C4-2B (cell line): ENCODE measurements at regions not wholly inside any gene's neighbourhood (a gene's known extent, or its start where the extent isn't known, plus 50 kb on each side); places are given as distances from the start of the nearest gene placed in this dataset.
A peak's percentile ranks its signal among the peaks of the same experiment; 100 is the strongest.
"Not testable (repeated sequence)": the region's sequence is repeated elsewhere in the genome, so short reads cannot be mapped to it uniquely, and the experiment has no call there.

Source experiments
- H3K27ac ChIP-seq: fragments of 450-650 bp; 2 replicates; pipeline ENCODE4 v1.5.1; 2017
- ZFX ChIP-seq: fragments of 450-650 bp; IDR thresholded peaks from 2 replicates; pipeline ENCODE4 v1.6.1; 2017
- TF ChIP-seq, protein P1 (sequence below): fragments of 450-650 bp; conservative IDR thresholded peaks from 2 replicates; pipeline ENCODE4 v1.5.1; 2017; ENCODE audit warnings: mild to moderate bottlenecking

GRCh38 chr1:29800522-29800956 lies 564.2 kb downstream of the PTPRU start:
- H3K27ac ChIP-seq = no peak overlapping the region
- TF ChIP-seq, protein P1, sequence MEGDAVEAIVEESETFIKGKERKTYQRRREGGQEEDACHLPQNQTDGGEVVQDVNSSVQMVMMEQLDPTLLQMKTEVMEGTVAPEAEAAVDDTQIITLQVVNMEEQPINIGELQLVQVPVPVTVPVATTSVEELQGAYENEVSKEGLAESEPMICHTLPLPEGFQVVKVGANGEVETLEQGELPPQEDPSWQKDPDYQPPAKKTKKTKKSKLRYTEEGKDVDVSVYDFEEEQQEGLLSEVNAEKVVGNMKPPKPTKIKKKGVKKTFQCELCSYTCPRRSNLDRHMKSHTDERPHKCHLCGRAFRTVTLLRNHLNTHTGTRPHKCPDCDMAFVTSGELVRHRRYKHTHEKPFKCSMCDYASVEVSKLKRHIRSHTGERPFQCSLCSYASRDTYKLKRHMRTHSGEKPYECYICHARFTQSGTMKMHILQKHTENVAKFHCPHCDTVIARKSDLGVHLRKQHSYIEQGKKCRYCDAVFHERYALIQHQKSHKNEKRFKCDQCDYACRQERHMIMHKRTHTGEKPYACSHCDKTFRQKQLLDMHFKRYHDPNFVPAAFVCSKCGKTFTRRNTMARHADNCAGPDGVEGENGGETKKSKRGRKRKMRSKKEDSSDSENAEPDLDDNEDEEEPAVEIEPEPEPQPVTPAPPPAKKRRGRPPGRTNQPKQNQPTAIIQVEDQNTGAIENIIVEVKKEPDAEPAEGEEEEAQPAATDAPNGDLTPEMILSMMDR = no peak
- TF ChIP-seq ZFX = no peak

DNA sequence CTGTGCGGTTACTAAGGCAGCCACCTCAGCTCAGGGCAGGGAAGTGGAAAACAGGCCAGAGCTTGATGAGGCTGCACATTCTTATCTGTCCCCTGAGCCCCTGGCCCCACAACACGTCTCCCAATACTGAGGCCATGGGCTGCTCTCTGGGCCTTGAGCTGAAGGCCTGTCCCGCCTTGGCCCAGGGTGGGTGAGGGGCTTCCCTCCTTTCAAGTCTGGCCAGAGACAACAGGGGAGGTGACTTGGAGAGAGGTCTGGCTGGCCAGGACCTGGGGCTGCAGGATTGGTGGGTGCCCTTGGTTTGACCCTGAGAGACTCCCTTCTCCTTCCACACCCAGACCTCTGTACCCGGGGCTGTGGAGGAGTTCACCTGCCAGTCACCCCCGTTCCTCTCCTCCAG lies 563.8 kb downstream of the PTPRU start:
- H3K27ac ChIP-seq = no peak overlapping the region
- TF ChIP-seq ZFX = no peak
- TF ChIP-seq, protein P1 = no peak

DNA sequence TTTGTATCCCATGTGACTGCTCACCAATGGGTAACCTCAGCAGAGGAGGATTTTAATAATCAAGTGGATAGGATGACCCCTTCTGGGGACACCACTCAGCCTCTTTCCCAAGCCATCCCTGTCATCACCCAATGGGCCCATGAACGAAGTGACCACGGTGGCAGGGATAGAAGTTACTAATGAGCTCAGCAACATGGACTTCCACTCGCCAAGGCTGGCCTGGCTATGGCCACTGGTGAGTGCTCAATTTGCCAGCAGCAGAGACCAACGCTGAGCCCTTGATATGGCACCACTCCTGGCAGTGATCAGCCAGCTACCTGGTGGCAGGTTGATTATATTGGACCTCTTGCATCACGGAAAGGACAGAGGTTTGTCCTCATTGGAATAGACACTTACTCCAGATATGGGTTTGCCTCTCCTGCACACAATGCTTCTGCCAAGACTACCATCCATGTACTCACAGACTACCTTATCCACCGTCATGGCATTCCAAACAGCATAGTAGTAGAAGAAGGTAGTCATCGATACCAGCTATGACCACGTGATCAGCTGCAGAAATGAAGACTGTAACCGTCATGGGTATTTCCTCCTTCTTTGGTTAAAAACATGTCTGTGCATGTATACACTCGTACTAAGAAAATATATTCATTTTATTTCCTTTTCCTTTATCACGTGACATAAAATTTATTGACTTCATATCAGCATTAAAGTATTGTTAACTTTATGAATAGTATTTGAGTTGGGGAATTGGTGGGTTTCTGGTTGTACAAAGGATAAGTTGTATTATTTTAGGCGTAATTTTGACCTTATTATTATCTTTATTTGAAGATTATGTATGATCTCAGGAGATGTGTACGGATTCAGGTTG lies 562.6 kb downstream of the PTPRU start:
- no peak for TF ChIP-seq ZFX
- TF ChIP-seq, protein P1 = no peak
- no peak overlapping the region for H3K27ac ChIP-seq

- not testable (repeated sequence) for H3K27ac ChIP-seq
Measured at GRCh38 chr1:29797125-29797524, 560.8 kb downstream of the PTPRU start.

DNA sequence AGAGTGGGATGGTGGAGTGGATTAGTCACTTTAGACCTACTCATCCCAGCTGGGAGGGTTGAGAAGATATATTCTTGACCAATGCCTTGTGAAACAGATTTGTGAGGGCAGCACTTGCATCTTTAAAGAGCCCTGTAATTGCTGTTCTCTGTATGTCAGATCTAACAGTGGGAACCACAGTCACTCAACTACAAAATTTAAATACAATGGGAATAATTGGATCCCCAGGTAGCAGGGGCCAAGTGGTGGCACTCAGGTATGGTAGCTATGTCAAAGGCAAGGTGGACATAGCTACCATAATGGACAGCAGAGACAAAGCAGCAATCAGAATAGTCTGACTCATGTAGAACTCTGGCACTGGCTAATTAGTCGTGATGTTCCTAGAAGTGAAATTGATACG lies 559.6 kb downstream of the PTPRU start:
- not testable (repeated sequence) for H3K27ac ChIP-seq

- TF ChIP-seq, protein P1 = no peak
- no peak for TF ChIP-seq ZFX
- no peak overlapping the region for H3K27ac ChIP-seq
Measured at GRCh38 chr1:29793653-29794348, 557.5 kb downstream of the PTPRU start.

DNA sequence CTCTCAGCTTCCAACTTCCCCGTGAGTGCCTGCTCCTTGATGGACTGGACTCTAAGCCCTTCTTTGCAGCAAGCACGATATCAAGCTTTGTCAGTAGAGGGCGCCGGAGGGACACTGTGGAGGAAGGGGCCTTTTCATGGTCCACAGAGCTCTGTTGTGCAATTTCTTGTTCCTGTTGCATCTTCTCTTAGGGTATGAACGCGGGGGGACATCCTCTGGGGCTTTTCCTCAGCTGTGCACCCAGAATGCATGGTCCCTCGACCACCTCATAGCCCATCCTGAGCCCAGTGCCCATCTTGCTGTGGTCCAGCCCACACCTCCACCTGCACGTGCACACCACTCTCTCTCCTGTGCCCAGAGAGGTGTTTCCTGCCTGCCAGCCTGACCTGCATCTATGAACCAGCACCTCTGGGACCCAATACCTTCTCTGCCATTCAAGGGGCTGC lies 556.8 kb downstream of the PTPRU start:
- H3K27ac ChIP-seq = no peak overlapping the region
- TF ChIP-seq ZFX = no peak
- TF ChIP-seq, protein P1 = peak; percentile 94

DNA sequence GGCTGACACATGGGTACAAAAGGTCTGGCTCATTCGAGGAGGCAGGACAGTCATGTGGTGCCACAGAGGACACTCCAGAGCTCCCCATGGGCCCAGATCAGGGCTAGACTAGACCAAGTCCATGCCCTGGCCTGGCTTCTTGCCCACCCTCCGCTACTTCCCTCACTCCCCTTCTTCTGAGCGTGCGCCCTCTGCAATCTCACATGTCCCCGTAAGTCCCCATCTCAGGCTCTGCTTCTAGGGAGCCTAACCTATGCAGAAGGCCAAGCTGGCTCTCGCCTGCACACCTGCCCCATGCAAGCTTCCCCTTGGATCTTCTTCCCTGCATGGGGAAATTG lies 553.6 kb downstream of the PTPRU start:
- no peak for TF ChIP-seq ZFX
- TF ChIP-seq, protein P1 = no peak
- H3K27ac ChIP-seq = no peak overlapping the region
